HCT116 (cell line): ENCODE measurements at regions not wholly inside any gene's neighbourhood (a gene's known extent, or its start where the extent isn't known, plus 50 kb on each side); places are given as distances from the start of the nearest gene placed in this dataset.

Source experiments
- ATAC-seq: fragments of 200-7000 bp; cut with Tn5 transposase; 2 replicates; pipeline ENCODE4 v1.9.1; 2020; ENCODE audit warnings: mild to moderate bottlenecking, moderate library complexity
- BruUV-seq: library from RNA; stranded (reverse); fragments of 400-500 nt; replicated peaks from 2 replicates; lab custom pipeline; 2021; lab: Mats Ljungman, UMichigan
- CTCF ChIA-PET: fragments of 300-600 bp; sonication (Branson Sonifier 250); formaldehyde crosslinking; loops from one replicate; lab custom pipeline; 2021; ENCODE audit warnings: antibody characterized with exemption; lab: Charles Lee
- POLR2A ChIA-PET: fragments of 300-600, 350-600 bp; sonication (Branson Sonifier 250); formaldehyde crosslinking; loops from one replicate; lab custom pipeline; 2021; ENCODE audit warnings: antibody characterized with exemption; lab: Charles Lee
- RAD21 ChIA-PET, 2 experiments: fragments of 300-600 bp; sonication (Branson Sonifier 250); formaldehyde crosslinking; loops; one replicate each; lab custom pipeline; 2023; ENCODE audit warnings: low total read pairs in 2 of 2; ENCODE audit not compliant: uncharacterized antibody in 2 of 2, unreplicated experiment in 2 of 2, low non-redundant PET in 1 of 2; lab: Charles Lee
- DNase-seq: peaks from one replicate; pipeline ENCODE4 v3.0.0-alpha.2; 2010; ENCODE audit warnings: low read depth, low spot score
- H2AFZ ChIP-seq: fragments of 200-600 bp; shearing (Covaris generic), sonication (generic); 2 replicates; pipeline ENCODE4 v1.6.1; 2017; ENCODE audit warnings: low read depth, mixed run types, mixed read lengths, antibody characterized with exemption, low read length; ENCODE audit not compliant: poor library complexity, severe bottlenecking
- H3K27ac ChIP-seq: 2 replicates; pipeline ENCODE4 v1.5.1; 2012; ENCODE audit warnings: low read depth, low read length
- H3K27me3 ChIP-seq: fragments of 200-600 bp; sonication (generic); 2 replicates; pipeline ENCODE4 v1.6.1; 2016; ENCODE audit warnings: mixed run types, low read length, mixed read lengths; ENCODE audit not compliant: insufficient read depth
- H3K36me3 ChIP-seq, 2 experiments: fragments of 200-500 bp in 1 of 2; fragments of 200-600 bp in 1 of 2; sonication (Bioruptor generic) in 1 of 2; sonication (generic) in 1 of 2; 2 replicates each; pipeline versions ENCODE4 v1.5.1 to v1.6.1; 2014 to 2016; ENCODE audit warnings: low read length in 2 of 2, inconsistent platforms in 1 of 2, mixed read lengths in 1 of 2, mixed run types in 1 of 2; ENCODE audit not compliant: insufficient read depth in 2 of 2, control insufficient read depth in 1 of 2
- H3K4me1 ChIP-seq, 2 experiments: fragments of 200-600 bp in 1 of 2; sonication (generic) in 1 of 2; 2 replicates each; pipeline versions ENCODE4 v1.5.1 to v1.6.1; 2012 to 2017; ENCODE audit warnings: low read length in 2 of 2, inconsistent platforms in 1 of 2, mild to moderate bottlenecking in 1 of 2, mixed read lengths in 1 of 2, mixed run types in 1 of 2, moderate library complexity in 1 of 2; ENCODE audit not compliant: insufficient read depth in 2 of 2, control insufficient read depth in 1 of 2
- H3K4me2 ChIP-seq: fragments of 200-600 bp; sonication (generic); 2 replicates; pipeline ENCODE4 v1.6.1; 2017; ENCODE audit warnings: mixed run types, low read length, mixed read lengths
- H3K4me3 ChIP-seq, 2 experiments: fragments of 200-600 bp in 1 of 2; sonication (generic) in 1 of 2; replicated peaks in 1 of 2; 2 replicates each; pipeline ENCODE4 v1.5.1; 2011 to 2016; ENCODE audit warnings: low read length in 2 of 2, control low read depth in 1 of 2, low read depth in 1 of 2, mild to moderate bottlenecking in 1 of 2, mixed read lengths in 1 of 2, mixed run types in 1 of 2
- H3K79me2 ChIP-seq: fragments of 200-600 bp; sonication (generic); 2 replicates; pipeline ENCODE4 v1.6.1; 2017; ENCODE audit warnings: mild to moderate bottlenecking, mixed run types, low read length, moderate library complexity, mixed read lengths; ENCODE audit not compliant: insufficient read depth
- H3K9ac ChIP-seq: fragments of 200-600 bp; sonication (generic); 2 replicates; pipeline ENCODE4 v1.6.1; 2016; ENCODE audit warnings: low read length, mixed read lengths
- H3K9me2 ChIP-seq: fragments of 200-600 bp; sonication (generic), shearing (Covaris generic); 2 replicates; pipeline ENCODE4 v1.6.1; 2017; ENCODE audit warnings: mixed run types, mild to moderate bottlenecking, moderate library complexity; ENCODE audit not compliant: insufficient read depth
- H3K9me3 ChIP-seq, 2 experiments: fragments of 200-500 bp in 1 of 2; fragments of 200-600 bp in 1 of 2; sonication (Bioruptor generic) in 1 of 2; sonication (generic) in 1 of 2; 2 replicates each; pipeline ENCODE4 v1.6.1; 2014 to 2017; ENCODE audit warnings: low read length in 2 of 2, mixed read lengths in 2 of 2, inconsistent platforms in 1 of 2, low read depth in 1 of 2, mild to moderate bottlenecking in 1 of 2, mixed run types in 1 of 2, moderate library complexity in 1 of 2; ENCODE audit not compliant: control insufficient read depth in 1 of 2, insufficient read depth in 1 of 2
- H4K20me1 ChIP-seq: fragments of 200-600 bp; sonication (generic), shearing (Covaris generic); 2 replicates; pipeline ENCODE4 v1.6.1; 2017; ENCODE audit warnings: mixed run types, mild to moderate bottlenecking, moderate library complexity; ENCODE audit not compliant: insufficient read depth
- CEBPB ChIP-seq: IDR thresholded peaks from 2 replicates; pipeline ENCODE4 v1.6.1; 2012; ENCODE audit warnings: low read depth
- CTCF ChIP-seq, 3 experiments: fragments of 200-600 bp in 1 of 3; sonication (generic) in 1 of 3; IDR thresholded peaks in 2 of 3; conservative IDR thresholded peaks in 1 of 3; 2 replicates each; pipeline ENCODE4 v1.5.1; 2012 to 2017; ENCODE audit warnings: low read depth in 2 of 3, low read length in 2 of 3, antibody characterized with exemption in 1 of 3, borderline replicate concordance in 1 of 3, control low read depth in 1 of 3, mild to moderate bottlenecking in 1 of 3, mixed read lengths in 1 of 3, mixed run types in 1 of 3, moderate library complexity in 1 of 3; ENCODE audit not compliant: insufficient read depth in 1 of 3
- ELF1 ChIP-seq: IDR thresholded peaks from 2 replicates; pipeline ENCODE4 v1.6.1; 2012; ENCODE audit warnings: low read depth, borderline replicate concordance
- EZH2phosphoT487 ChIP-seq: fragments of 200-600 bp; IDR thresholded peaks from 2 replicates; pipeline ENCODE4 v1.6.1; 2018; ENCODE audit warnings: antibody characterized with exemption, borderline replicate concordance
- JUND ChIP-seq: IDR thresholded peaks from 2 replicates; pipeline ENCODE4 v1.6.1; 2012
- MAX ChIP-seq: IDR thresholded peaks from 2 replicates; pipeline ENCODE4 v1.6.1; 2012
- REST ChIP-seq: IDR thresholded peaks from 2 replicates; pipeline ENCODE4 v1.6.1; 2012; ENCODE audit warnings: low read depth
- SIN3A ChIP-seq: IDR thresholded peaks from 2 replicates; pipeline ENCODE4 v1.6.1; 2012; ENCODE audit warnings: low read depth
- SP1 ChIP-seq: IDR thresholded peaks from 2 replicates; pipeline ENCODE4 v1.6.1; 2012; ENCODE audit warnings: low read depth
- intact Hi-C: fragments of 100-400 bp; cut with micrococcal nuclease; formaldehyde crosslinking; loops from 2 replicates; pipeline ENCODE4 v1.10.0; 2022

GRCh38 chr3:6747017-6747416 is 113.9 kb upstream of the GRM7 start:
- Histone ChIP-seq H3K9me2 (no peaks in the 10 kb centered on the region), H3K79me2 (no peaks in the 10 kb centered on the region), H3K9me3 (no peaks in the 10 kb centered on the region), H3K27me3 (no peaks in the 10 kb centered on the region), H3K36me3 (no peaks in the 10 kb centered on the region), H3K27ac (no peak overlapping the region), H3K4me2 (no peak overlapping the region), H2AFZ (no peak overlapping the region), H4K20me1 (no peaks in the 10 kb centered on the region), H3K4me1 (no peaks in the 10 kb centered on the region), H3K4me3 (no peak overlapping the region), H3K9ac (no peak overlapping the region)
- no peak for DNase-seq
- RAD21 ChIA-PET: no interaction called here
- intact Hi-C loops: no loop called here
- TF ChIP-seq JUND: no peak
- TF ChIP-seq REST: no peak
- no peak for TF ChIP-seq SP1
- no peak for TF ChIP-seq MAX
- no peak for TF ChIP-seq CTCF (IDR thresholded peaks at IDR 0.05 in 2 of 3, conservative IDR thresholded peaks at IDR 0.05 in 1 of 3; ENCODE audit: borderline replicate concordance in 1 of 3, insufficient read depth in 1 of 3, low read depth in 2 of 3, low read length in 2 of 3)
- TF ChIP-seq SIN3A: no peak
- no peak for TF ChIP-seq ELF1
- TF ChIP-seq EZH2phosphoT487: no peak
- TF ChIP-seq CEBPB: no peak
- ATAC-seq: no peak
- no TSS peak for BruUV-seq
- CTCF ChIA-PET: no interaction called here
- POLR2A ChIA-PET: no interaction called here
